ENCODE measurements at regions not wholly inside any gene's neighbourhood (a gene's known extent, or its start where the extent isn't known, plus 50 kb on each side); places are given as distances from the start of the nearest gene placed in this dataset.

GRCh38 chr7:47221826-47222225, 360.1 kb downstream of the TNS3 start:
- H3K4me1 ChIP-seq, result no peaks in the 10 kb centered on the region
- no peak overlapping the region for H3K4me3 ChIP-seq (ENCODE audit: low read depth, low read length)

GRCh38 chr7:47218378-47219176, 363.3 kb downstream of the TNS3 start:
- Histone ChIP-seq H3K9me3 (no peaks in the 10 kb centered on the region), H3K4me3 (ENCODE audit: low read depth, low read length) (no peak overlapping the region), H3K36me3 (no peaks in the 10 kb centered on the region), H3K27me3 (no peaks in the 10 kb centered on the region), H3K4me1 (no peaks in the 10 kb centered on the region)
- no peak for TF ChIP-seq CTCF (IDR thresholded peaks at IDR 0.05; ENCODE audit: low read depth, low read length)
- DNase-seq, result no peak

More at GRCh38 chr7:47221826-47222225, 360.1 kb downstream of the TNS3 start:
- Histone ChIP-seq H3K9me3 (no peaks in the 10 kb centered on the region), H3K36me3 (no peaks in the 10 kb centered on the region), H3K27me3 (no peaks in the 10 kb centered on the region)
- no peak for DNase-seq
- TF ChIP-seq CTCF (IDR thresholded peaks at IDR 0.05; ENCODE audit: low read depth, low read length), result no peak

GRCh38 chr7:47217570-47218360, 364.1 kb downstream of the TNS3 start:
- H3K9me3 ChIP-seq, result no peaks in the 10 kb centered on the region
- TF ChIP-seq CTCF (IDR thresholded peaks at IDR 0.05; ENCODE audit: low read depth, low read length), result no peak
- DNase-seq, result no peak

GRCh38 chr7:47217086-47217485, 364.8 kb downstream of the TNS3 start:
- TF ChIP-seq CTCF (IDR thresholded peaks at IDR 0.05; ENCODE audit: low read depth, low read length), result no peak
- no peak for DNase-seq

More at GRCh38 chr7:47217570-47218360, 364.1 kb downstream of the TNS3 start:
- H3K27me3 ChIP-seq, result no peaks in the 10 kb centered on the region
- no peak overlapping the region for H3K4me3 ChIP-seq (ENCODE audit: low read depth, low read length)
- no peaks in the 10 kb centered on the region for H3K4me1 ChIP-seq
- H3K36me3 ChIP-seq, result no peaks in the 10 kb centered on the region

GRCh38 chr7:47216439-47216838, 365.5 kb downstream of the TNS3 start:
- H3K36me3 ChIP-seq, result no peaks in the 10 kb centered on the region
- TF ChIP-seq CTCF (IDR thresholded peaks at IDR 0.05; ENCODE audit: low read depth, low read length), result no peak
- H3K9me3 ChIP-seq, result no peaks in the 10 kb centered on the region
- no peak overlapping the region for H3K4me3 ChIP-seq (ENCODE audit: low read depth, low read length)
- no peak for DNase-seq
- H3K4me1 ChIP-seq, result no peaks in the 10 kb centered on the region
- H3K27me3 ChIP-seq, result no peaks in the 10 kb centered on the region

More at GRCh38 chr7:47217086-47217485, 364.8 kb downstream of the TNS3 start:
- Histone ChIP-seq H3K36me3 (no peaks in the 10 kb centered on the region), H3K4me3 (ENCODE audit: low read depth, low read length) (no peak overlapping the region), H3K9me3 (no peaks in the 10 kb centered on the region), H3K4me1 (no peaks in the 10 kb centered on the region), H3K27me3 (no peaks in the 10 kb centered on the region)

- H3K4me1 ChIP-seq, result no peaks in the 10 kb centered on the region
- DNase-seq, result no peak
- no peaks in the 10 kb centered on the region for H3K27me3 ChIP-seq
- no peak overlapping the region for H3K4me3 ChIP-seq (ENCODE audit: low read depth, low read length)
- TF ChIP-seq CTCF (IDR thresholded peaks at IDR 0.05; ENCODE audit: low read depth, low read length), result no peak
- H3K36me3 ChIP-seq, result no peaks in the 10 kb centered on the region
- H3K9me3 ChIP-seq, result no peaks in the 10 kb centered on the region
Measured at GRCh38 chr7:47215640-47216039, 366.3 kb downstream of the TNS3 start.

All from BE2C (cell line).